Parathyroid adenoma (tissue), 2 donors: ENCODE measurements at regions not wholly inside any gene's neighbourhood (a gene's known extent, or its start where the extent isn't known, plus 50 kb on each side); places are given as distances from the start of the nearest gene placed in this dataset.

Source experiments
- H2AFZ ChIP-seq: fragments of 300-600 bp; sonication (generic); one replicate; pipeline ENCODE4 v1.7.0; 2017; ENCODE audit warnings: antibody characterized with exemption, mild to moderate bottlenecking
- H3K27ac ChIP-seq: fragments of 300-600 bp; sonication (generic); one replicate; pipeline ENCODE4 v1.7.0; 2017
- H3K27me3 ChIP-seq: fragments of 300-600 bp; sonication (generic); one replicate; pipeline ENCODE4 v1.7.0; 2017; ENCODE audit warnings: low read length; ENCODE audit not compliant: control insufficient read depth, insufficient read depth
- H3K36me3 ChIP-seq: fragments of 300-600 bp; sonication (generic); one replicate; pipeline ENCODE4 v1.7.0; 2017; ENCODE audit warnings: low read length; ENCODE audit not compliant: control insufficient read depth, insufficient read depth
- H3K4me1 ChIP-seq: fragments of 300-600 bp; sonication (generic); one replicate; pipeline ENCODE4 v1.7.0; 2017; ENCODE audit warnings: control low read depth
- H3K4me2 ChIP-seq: fragments of 300-600 bp; sonication (generic); one replicate; pipeline ENCODE4 v1.7.0; 2017; ENCODE audit warnings: low read length
- H3K4me3 ChIP-seq: fragments of 300-600 bp; sonication (generic); one replicate; pipeline ENCODE4 v1.7.0; 2017; ENCODE audit warnings: low read depth, low read length
- H3K79me2 ChIP-seq: fragments of 300-600 bp; sonication (generic); one replicate; pipeline ENCODE4 v1.7.0; 2017; ENCODE audit warnings: control low read depth
- H3K9ac ChIP-seq: fragments of 300-600 bp; sonication (generic); one replicate; pipeline ENCODE4 v1.7.0; 2017; ENCODE audit warnings: mild to moderate bottlenecking
- H3K9me3 ChIP-seq: fragments of 300-600 bp; sonication (generic); one replicate; pipeline ENCODE4 v1.7.0; 2017; ENCODE audit warnings: low read length; ENCODE audit not compliant: control insufficient read depth
- TF ChIP-seq, protein P1 (sequence below): fragments of 300-600 bp; sonication (generic); IDR thresholded peaks from one replicate; pipeline ENCODE4 v1.7.0; 2017; ENCODE audit warnings: antibody characterized with exemption, mild to moderate bottlenecking
- donor health status: primary hyperparathyroidism.

DNA sequence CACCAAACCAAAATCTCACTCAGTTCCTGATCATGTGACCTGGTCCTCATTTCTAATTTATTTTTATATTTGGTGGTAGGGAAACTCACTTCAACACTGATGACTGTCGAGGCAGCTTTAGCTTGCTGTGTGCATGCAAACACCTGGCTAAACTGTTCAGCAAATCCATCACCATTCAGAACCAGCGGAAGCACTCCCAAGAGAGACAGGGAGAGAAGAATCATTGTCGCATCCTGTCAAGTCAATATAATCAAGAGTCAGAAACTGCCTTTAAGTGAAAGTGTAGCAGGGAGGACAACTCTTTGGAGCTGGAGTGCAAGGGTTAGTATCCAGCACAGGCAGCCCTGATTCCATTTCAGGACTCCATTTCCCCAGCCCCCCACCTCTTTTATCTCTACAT is 300.7 kb downstream of the XPNPEP1 start:
- H3K9ac ChIP-seq: no peak overlapping the region
- H3K79me2 ChIP-seq: no peaks in the 10 kb centered on the region
- no peak overlapping the region for H3K4me2 ChIP-seq
- no peak overlapping the region for H2AFZ ChIP-seq
- no peak overlapping the region for H3K27ac ChIP-seq
- H3K4me1 ChIP-seq: no peaks in the 10 kb centered on the region
- H3K36me3 ChIP-seq: no peaks in the 10 kb centered on the region
- H3K27me3 ChIP-seq: no peaks in the 10 kb centered on the region
- TF ChIP-seq, protein P1, sequence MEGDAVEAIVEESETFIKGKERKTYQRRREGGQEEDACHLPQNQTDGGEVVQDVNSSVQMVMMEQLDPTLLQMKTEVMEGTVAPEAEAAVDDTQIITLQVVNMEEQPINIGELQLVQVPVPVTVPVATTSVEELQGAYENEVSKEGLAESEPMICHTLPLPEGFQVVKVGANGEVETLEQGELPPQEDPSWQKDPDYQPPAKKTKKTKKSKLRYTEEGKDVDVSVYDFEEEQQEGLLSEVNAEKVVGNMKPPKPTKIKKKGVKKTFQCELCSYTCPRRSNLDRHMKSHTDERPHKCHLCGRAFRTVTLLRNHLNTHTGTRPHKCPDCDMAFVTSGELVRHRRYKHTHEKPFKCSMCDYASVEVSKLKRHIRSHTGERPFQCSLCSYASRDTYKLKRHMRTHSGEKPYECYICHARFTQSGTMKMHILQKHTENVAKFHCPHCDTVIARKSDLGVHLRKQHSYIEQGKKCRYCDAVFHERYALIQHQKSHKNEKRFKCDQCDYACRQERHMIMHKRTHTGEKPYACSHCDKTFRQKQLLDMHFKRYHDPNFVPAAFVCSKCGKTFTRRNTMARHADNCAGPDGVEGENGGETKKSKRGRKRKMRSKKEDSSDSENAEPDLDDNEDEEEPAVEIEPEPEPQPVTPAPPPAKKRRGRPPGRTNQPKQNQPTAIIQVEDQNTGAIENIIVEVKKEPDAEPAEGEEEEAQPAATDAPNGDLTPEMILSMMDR: no peak
- H3K4me3 ChIP-seq: no peak overlapping the region
- no peaks in the 10 kb centered on the region for H3K9me3 ChIP-seq

DNA sequence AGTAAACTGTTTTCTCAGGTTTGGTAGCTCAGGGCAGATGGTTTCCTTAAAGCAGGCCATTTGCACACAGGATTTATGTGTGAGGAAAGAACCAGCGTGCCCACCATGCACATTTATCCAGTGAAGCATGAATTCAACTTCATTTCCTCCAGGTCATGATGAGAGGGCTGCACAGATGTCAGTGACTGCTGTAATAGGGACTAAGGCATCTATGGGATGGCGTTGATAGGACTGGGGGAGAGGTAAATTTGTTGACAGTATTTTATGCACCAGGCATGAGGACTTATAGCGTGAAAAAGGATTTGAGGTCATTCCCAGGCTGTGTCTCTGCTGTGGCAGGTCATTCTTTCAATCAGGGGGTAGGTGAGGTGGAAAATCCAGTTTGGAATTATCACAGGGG is 302.9 kb downstream of the XPNPEP1 start:
- H3K27ac ChIP-seq: no peak overlapping the region
- H3K36me3 ChIP-seq: no peaks in the 10 kb centered on the region
- H3K27me3 ChIP-seq: no peaks in the 10 kb centered on the region
- no peaks in the 10 kb centered on the region for H3K9me3 ChIP-seq
- no peaks in the 10 kb centered on the region for H3K4me1 ChIP-seq
- TF ChIP-seq, protein P1: no peak
- no peak overlapping the region for H3K4me2 ChIP-seq
- no peak overlapping the region for H2AFZ ChIP-seq
- H3K79me2 ChIP-seq: no peaks in the 10 kb centered on the region
- H3K4me3 ChIP-seq: no peak overlapping the region
- H3K9ac ChIP-seq: no peak overlapping the region

DNA sequence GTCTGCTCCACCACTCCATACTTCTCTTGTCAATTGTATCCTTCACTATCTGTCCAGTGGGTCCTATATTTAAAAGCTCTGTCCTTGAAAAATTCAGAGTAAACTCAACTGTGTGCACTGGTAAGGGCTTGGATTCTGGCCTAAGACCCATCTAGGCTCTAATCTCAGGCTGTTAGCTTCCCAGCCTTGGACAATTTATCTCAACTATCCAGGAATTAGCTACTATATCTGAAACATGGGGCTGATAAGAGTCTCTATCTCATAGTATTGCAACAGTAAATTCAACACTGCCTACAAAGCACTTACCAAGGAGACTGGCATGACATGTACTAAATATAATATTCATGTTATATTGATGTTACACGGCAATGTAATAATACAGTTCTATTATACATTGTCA is 303.4 kb downstream of the XPNPEP1 start:
- TF ChIP-seq, protein P1: no peak
- Histone ChIP-seq H3K9ac (no peak overlapping the region), H3K4me2 (no peak overlapping the region), H3K79me2 (no peaks in the 10 kb centered on the region), H3K27ac (no peak overlapping the region), H3K27me3 (no peaks in the 10 kb centered on the region), H3K9me3 (no peaks in the 10 kb centered on the region), H3K4me1 (no peaks in the 10 kb centered on the region), H3K36me3 (no peaks in the 10 kb centered on the region), H2AFZ (no peak overlapping the region), H3K4me3 (no peak overlapping the region)

GRCh38 chr10:109618748-109619147 is 304.6 kb downstream of the XPNPEP1 start:
- Histone ChIP-seq H3K9me3 (no peaks in the 10 kb centered on the region), H3K27ac (no peak overlapping the region), H2AFZ (no peak overlapping the region), H3K4me1 (no peaks in the 10 kb centered on the region), H3K4me3 (no peak overlapping the region), H3K79me2 (no peaks in the 10 kb centered on the region), H3K9ac (no peak overlapping the region), H3K27me3 (no peaks in the 10 kb centered on the region), H3K4me2 (no peak overlapping the region), H3K36me3 (no peaks in the 10 kb centered on the region)
- TF ChIP-seq, protein P1: no peak

DNA sequence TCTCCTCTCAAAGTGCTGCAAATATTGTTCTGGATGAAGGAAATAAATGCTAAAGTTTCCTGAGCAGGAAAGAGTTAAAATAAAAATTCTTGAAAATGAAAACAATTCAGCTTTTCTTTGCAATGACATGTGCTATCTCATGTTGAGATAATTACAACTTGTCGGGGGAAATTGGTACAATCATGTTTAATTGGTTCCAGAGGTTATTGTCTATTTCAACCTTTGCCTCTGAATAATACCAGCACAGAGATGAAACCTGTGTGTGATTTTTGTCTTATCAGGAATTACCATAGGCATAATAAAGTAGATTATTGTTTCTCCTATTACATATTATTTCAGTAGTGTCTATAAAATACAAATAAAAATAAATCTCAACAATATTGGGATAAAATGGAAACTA is 305.0 kb downstream of the XPNPEP1 start:
- no peak overlapping the region for H3K27ac ChIP-seq
- no peaks in the 10 kb centered on the region for H3K4me1 ChIP-seq
- H2AFZ ChIP-seq: no peak overlapping the region
- no peak overlapping the region for H3K9ac ChIP-seq
- H3K4me3 ChIP-seq: no peak overlapping the region
- no peaks in the 10 kb centered on the region for H3K79me2 ChIP-seq
- TF ChIP-seq, protein P1: no peak
- H3K4me2 ChIP-seq: no peak overlapping the region
- no peaks in the 10 kb centered on the region for H3K36me3 ChIP-seq
- H3K9me3 ChIP-seq: no peaks in the 10 kb centered on the region
- H3K27me3 ChIP-seq: no peaks in the 10 kb centered on the region
